HepG2 (cell line): ENCODE measurements at regions not wholly inside any gene's neighbourhood (a gene's known extent, or its start where the extent isn't known, plus 50 kb on each side); places are given as distances from the start of the nearest gene placed in this dataset.

ENCODE experiments used
- ATAC-seq: fragments of 200-7000 bp; cut with Tn5 transposase; 3 replicates; pipeline ENCODE4 v1.9.1; 2020; ENCODE audit warnings: mild to moderate bottlenecking, moderate library complexity
- BruUV-seq: library from RNA; stranded (reverse); fragments of 400-500 nt; replicated peaks from 2 replicates; lab custom pipeline; 2021; lab: Mats Ljungman, UMichigan
- CTCF ChIA-PET: fragments of 300-600 bp; formaldehyde crosslinking; extraction: SDS; loops from one replicate; lab custom pipeline; 2021; ENCODE audit warnings: low total read pairs, inconsistent platforms, low intra/inter-chr PET ratio; lab: Yijun Ruan, JAX
- POLR2A ChIA-PET: fragments of 350-600 bp; sonication (Branson Sonifier 250); formaldehyde crosslinking; loops from one replicate; lab custom pipeline; 2020; ENCODE audit warnings: antibody characterized with exemption, inconsistent platforms; lab: Yijun Ruan, JAX
- DNase-seq: peaks from one replicate; pipeline ENCODE4 v3.0.0-alpha.2; 2015; ENCODE audit warnings: low spot score
- FAIRE-seq: peaks from 3 replicates; lab custom pipeline; 2011; peaks lifted over from hg19 to GRCh38; lab: Jason Lieb, UNC
- H2AFZ ChIP-seq: one replicate; pipeline ENCODE4 v1.6.1; 2011; ENCODE audit warnings: low read length, inconsistent platforms
- H3K27ac ChIP-seq: fragments of 300-600 bp; 3 replicates; pipeline ENCODE4 v1.8.0; 2011; ENCODE audit warnings: mixed run types, mild to moderate bottlenecking, mixed read lengths, low read length, inconsistent platforms; ENCODE audit not compliant: insufficient read depth; ENCODE audit errors: extremely low read length
- H3K27me3 ChIP-seq, 2 experiments: fragments of 200-600 bp in 1 of 2; 2 replicates in 1 of 2; 3 replicates in 1 of 2; pipeline versions ENCODE4 v1.6.0 to v1.8.0; 2011; ENCODE audit warnings: low read length in 2 of 2, mild to moderate bottlenecking in 2 of 2, moderate library complexity in 2 of 2, inconsistent platforms in 1 of 2; ENCODE audit not compliant: insufficient read depth in 2 of 2, control insufficient read depth in 1 of 2
- H3K36me3 ChIP-seq, 2 experiments: fragments of 200-600 bp in 1 of 2; replicated peaks in 1 of 2; 2 replicates in 1 of 2; 3 replicates in 1 of 2; pipeline versions ENCODE4 v1.5.1 to v1.8.0; 2011; ENCODE audit warnings: low read length in 2 of 2, inconsistent platforms in 1 of 2; ENCODE audit not compliant: insufficient read depth in 2 of 2, control insufficient read depth in 1 of 2
- H3K4me1 ChIP-seq: 2 replicates; pipeline ENCODE4 v1.5.1; 2012; ENCODE audit warnings: low read length, inconsistent platforms; ENCODE audit not compliant: insufficient read depth
- H3K4me2 ChIP-seq: 2 replicates; pipeline ENCODE4 v1.6.0; 2011; ENCODE audit warnings: low read depth, low read length, inconsistent platforms
- H3K4me3 ChIP-seq, 3 experiments: fragments of 200-600 bp in 1 of 3; sonication (generic), shearing (Covaris generic) in 1 of 3; replicated peaks in 1 of 3; 2 replicates each; pipeline ENCODE4 v1.5.1; 2011 to 2016; ENCODE audit warnings: low read length in 3 of 3, inconsistent platforms in 2 of 3, low read depth in 2 of 3, mild to moderate bottlenecking in 2 of 3, control low read depth in 1 of 3, mixed read lengths in 1 of 3; ENCODE audit not compliant: insufficient read depth in 1 of 3
- H3K79me2 ChIP-seq: one replicate; pipeline ENCODE4 v1.6.1; 2011; ENCODE audit warnings: low read length, inconsistent platforms; ENCODE audit not compliant: insufficient read depth
- H3K9ac ChIP-seq: 2 replicates; pipeline ENCODE4 v1.6.0; 2011; ENCODE audit warnings: mild to moderate bottlenecking, low read depth, low read length, inconsistent platforms; ENCODE audit not compliant: insufficient read depth
- H3K9me3 ChIP-seq: 2 replicates; pipeline ENCODE4 v1.5.1; 2012; ENCODE audit warnings: mild to moderate bottlenecking, low read length
- H4K20me1 ChIP-seq: 2 replicates; pipeline ENCODE4 v1.6.0; 2011; ENCODE audit warnings: inconsistent platforms, mild to moderate bottlenecking, low read length, moderate library complexity; ENCODE audit not compliant: insufficient read depth
- JUN ChIP-seq: sonication (generic); formaldehyde crosslinking; IDR thresholded peaks from 2 replicates; pipeline ENCODE4 v1.4.0; 2020; ENCODE audit warnings: mild to moderate bottlenecking, missing genetic modification reagents
- MEIS2 ChIP-seq: sonication (generic); formaldehyde crosslinking; IDR thresholded peaks from 2 replicates; pipeline ENCODE4 v1.9.0; 2021; ENCODE audit warnings: mild to moderate bottlenecking, missing genetic modification reagents
- NCOR1 ChIP-seq: fragments of 200-600 bp; sonication (generic); IDR thresholded peaks from 2 replicates; pipeline ENCODE4 v1.7.0; 2017; ENCODE audit warnings: antibody characterized with exemption, low read length, borderline replicate concordance
- SIX1 ChIP-seq: sonication (generic); formaldehyde crosslinking; IDR thresholded peaks from 2 replicates; pipeline ENCODE4 v1.4.0; 2020; ENCODE audit warnings: missing genetic modification reagents, borderline replicate concordance
- SOX5 ChIP-seq: IDR thresholded peaks from 2 replicates; pipeline ENCODE4 v1.6.1; 2016; ENCODE audit warnings: borderline replicate concordance
- ZNF335 ChIP-seq: sonication (generic); formaldehyde crosslinking; IDR thresholded peaks from 2 replicates; pipeline ENCODE4 v1.4.0; 2020; ENCODE audit warnings: missing genetic modification reagents
- ZNF549 ChIP-seq: sonication (generic); formaldehyde crosslinking; IDR thresholded peaks from 2 replicates; pipeline ENCODE4 v1.5.0; 2020; ENCODE audit warnings: missing genetic modification reagents
- ZNF841 ChIP-seq: sonication (generic); formaldehyde crosslinking; IDR thresholded peaks from 2 replicates; pipeline ENCODE4 v1.8.1; 2023; ENCODE audit warnings: missing genetic modification reagents, borderline replicate concordance
- WGBS: methylation state at CpG from one replicate; pipeline ENCODE4 v1.1.6; 2017; ENCODE audit warnings: low lambda C conversion rate; 5-methylcytosine and 5-hydroxymethylcytosine counted together
- in situ Hi-C: cut with HindIII; loops from 2 replicates; pipeline ENCODE4 v1.10.0; 2017; ENCODE audit warnings: low pct_unique_long_range_greater_than_20kb; ENCODE audit not compliant: extremely low pct_ligation_motif_present
- intact Hi-C: fragments of 100-400 bp; cut with micrococcal nuclease; formaldehyde crosslinking; loops from one replicate; pipeline ENCODE4 v1.10.0; 2022; ENCODE audit not compliant: unreplicated experiment
- TF ChIP-seq, protein P1 (sequence below): sonication (generic); formaldehyde crosslinking; IDR thresholded peaks from 2 replicates; pipeline ENCODE4 v1.4.0; 2020; ENCODE audit warnings: missing genetic modification reagents, borderline replicate concordance

DNA sequence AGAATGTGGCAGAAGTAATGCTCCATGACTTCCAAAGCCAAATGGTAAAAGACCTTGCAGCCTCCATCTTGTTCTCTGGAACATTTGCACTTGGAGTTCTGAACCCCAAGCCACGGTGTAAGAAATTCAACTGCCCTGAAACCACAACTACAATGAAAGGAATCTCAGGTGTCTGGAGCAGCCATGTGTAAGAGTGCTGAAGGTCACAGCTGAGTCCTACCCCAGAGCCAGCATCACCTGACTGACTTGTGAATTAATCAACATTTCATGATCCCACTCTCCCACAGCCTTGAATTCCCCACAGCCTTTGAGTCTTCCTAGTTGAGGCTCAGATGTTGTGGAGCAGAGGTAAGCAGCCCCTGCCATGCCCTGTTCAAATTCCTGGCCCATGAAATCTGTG, 192.8 kb upstream of the CAMK1G start:
- H2AFZ ChIP-seq: no peak overlapping the region
- FAIRE-seq (no peak), DNase-seq (no peak), ATAC-seq (no peak)
- H3K27me3 ChIP-seq: no peaks in the 10 kb centered on the region
- intact Hi-C loops (no loop called here), in situ Hi-C loops (no loop called here)
- POLR2A ChIA-PET: no interaction called here
- H3K27ac ChIP-seq: no peak overlapping the region
- H3K4me2 ChIP-seq: no peak overlapping the region
- TF ChIP-seq SIX1 (no peak), JUN (CRISPR knock-in tag) (no peak), ZNF335 (CRISPR knock-in tag) (no peak), ZNF549 (CRISPR knock-in tag) (no peak), SOX5 (CRISPR knock-in tag) (no peak), NCOR1 (no peak), MEIS2 (no peak), ZNF841 (no peak)
- TF ChIP-seq, protein P1, sequence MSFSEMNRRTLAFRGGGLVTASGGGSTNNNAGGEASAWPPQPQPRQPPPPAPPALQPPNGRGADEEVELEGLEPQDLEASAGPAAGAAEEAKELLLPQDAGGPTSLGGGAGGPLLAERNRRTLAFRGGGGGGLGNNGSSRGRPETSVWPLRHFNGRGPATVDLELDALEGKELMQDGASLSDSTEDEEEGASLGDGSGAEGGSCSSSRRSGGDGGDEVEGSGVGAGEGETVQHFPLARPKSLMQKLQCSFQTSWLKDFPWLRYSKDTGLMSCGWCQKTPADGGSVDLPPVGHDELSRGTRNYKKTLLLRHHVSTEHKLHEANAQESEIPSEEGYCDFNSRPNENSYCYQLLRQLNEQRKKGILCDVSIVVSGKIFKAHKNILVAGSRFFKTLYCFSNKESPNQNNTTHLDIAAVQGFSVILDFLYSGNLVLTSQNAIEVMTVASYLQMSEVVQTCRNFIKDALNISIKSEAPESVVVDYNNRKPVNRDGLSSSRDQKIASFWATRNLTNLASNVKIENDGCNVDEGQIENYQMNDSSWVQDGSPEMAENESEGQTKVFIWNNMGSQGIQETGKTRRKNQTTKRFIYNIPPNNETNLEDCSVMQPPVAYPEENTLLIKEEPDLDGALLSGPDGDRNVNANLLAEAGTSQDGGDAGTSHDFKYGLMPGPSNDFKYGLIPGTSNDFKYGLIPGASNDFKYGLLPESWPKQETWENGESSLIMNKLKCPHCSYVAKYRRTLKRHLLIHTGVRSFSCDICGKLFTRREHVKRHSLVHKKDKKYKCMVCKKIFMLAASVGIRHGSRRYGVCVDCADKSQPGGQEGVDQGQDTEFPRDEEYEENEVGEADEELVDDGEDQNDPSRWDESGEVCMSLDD (CRISPR knock-in tag): no peak
- no peak overlapping the region for H3K4me3 ChIP-seq
- H3K36me3 ChIP-seq: no peaks in the 10 kb centered on the region
- 0% methylated on average over 1 of the region's 1 CpG for WGBS
- no peak overlapping the region for H3K9ac ChIP-seq
- H3K4me1 ChIP-seq: no peaks in the 10 kb centered on the region
- H4K20me1 ChIP-seq: no peaks in the 10 kb centered on the region
- BruUV-seq: no TSS peak
- H3K79me2 ChIP-seq: no peaks in the 10 kb centered on the region
- H3K9me3 ChIP-seq: no peaks in the 10 kb centered on the region
- CTCF ChIA-PET: no interaction called here
